ENCODE measurements at regions not wholly inside any gene's neighbourhood (a gene's known extent, or its start where the extent isn't known, plus 50 kb on each side); places are given as distances from the start of the nearest gene placed in this dataset.

GRCh38 chr3:59116233-59116537 lies 66.4 kb upstream of the CFAP20DC start:
- ATAC-seq = no peak
- TF ChIP-seq TP53 (CRISPR knock-in tag; IDR thresholded peaks at IDR 0.05) (no peak), USF2 (IDR thresholded peaks at IDR 0.05) (no peak), ZNF302 (CRISPR knock-in tag; IDR thresholded peaks at IDR 0.05) (no peak), EHF (CRISPR knock-in tag; IDR thresholded peaks at IDR 0.05) (no peak), NFE2L2 (conservative IDR thresholded peaks at IDR 0.05; ENCODE audit: low read length) (no peak), ATOH8 (CRISPR knock-in tag; IDR thresholded peaks at IDR 0.05; ENCODE audit: low read depth) (no peak), MAX (IDR thresholded peaks at IDR 0.05) (no peak), CHD4 (IDR thresholded peaks at IDR 0.05; ENCODE audit: borderline replicate concordance) (no peak), NR3C1 (IDR thresholded peaks at IDR 0.05) (no peak), RCOR1 (IDR thresholded peaks at IDR 0.05; ENCODE audit: low read depth, low read length) (no peak), MAFK (IDR thresholded peaks at IDR 0.05; ENCODE audit: partially characterized antibody) (no peak), MAZ (IDR thresholded peaks at IDR 0.05; ENCODE audit: borderline replicate concordance, low read depth, low read length) (no peak), CEBPB (IDR thresholded peaks at IDR 0.05) (no peak)
- no peak overlapping the region for H3K4me2 ChIP-seq
- no peaks in the 10 kb centered on the region for H3K4me1 ChIP-seq
- H3K9me3 ChIP-seq = no peaks in the 10 kb centered on the region
- ChIA-PET POLR2A (no interaction called here), CTCF (interaction anchor here (1.2 kb wide), 1 partner anchor 25 kb away, joined by 4 read pairs; no protein-coding TSS in a partner anchor)
- no peak overlapping the region for H3K4me3 ChIP-seq
- no peak for FAIRE-seq
- no peak for DNase-seq (ENCODE audit: low read depth in 1 of 2, low spot score in 1 of 2)
- WGBS (ENCODE audit: missing lambda C conversion rate) = 9% methylated on average over 2 of the region's 2 CpGs
- no peak overlapping the region for H3K27ac ChIP-seq

- ChIA-PET CTCF (interaction anchor here (1.2 kb wide), 1 partner anchor 25 kb away, joined by 4 read pairs; no protein-coding TSS in a partner anchor), POLR2A (no interaction called here)
- ATAC-seq = no peak
- H3K4me1 ChIP-seq = no peaks in the 10 kb centered on the region
- DNase-seq (ENCODE audit: low read depth in 1 of 2, low spot score in 1 of 2) = no peak
- H3K27ac ChIP-seq = no peak overlapping the region
- TF ChIP-seq MYC (IDR thresholded peaks at IDR 0.05; ENCODE audit: borderline replicate concordance, low read length) (no peak), TP53 (CRISPR knock-in tag; IDR thresholded peaks at IDR 0.05) (no peak), REST (IDR thresholded peaks at IDR 0.05) (no peak), RCOR1 (IDR thresholded peaks at IDR 0.05; ENCODE audit: low read depth, low read length) (no peak)
- no peak for FAIRE-seq
- no peak overlapping the region for H3K4me3 ChIP-seq
- no peaks in the 10 kb centered on the region for H3K9me3 ChIP-seq
- 0 out of 3 replicates have a peak overlapping the region, but pooled peaks have one; percentile 14 for H3K4me2 ChIP-seq
- 37% methylated on average over 8 of the region's 8 CpGs for WGBS (ENCODE audit: missing lambda C conversion rate)
Observed at GRCh38 chr3:59115364-59116232, 65.8 kb upstream of the CFAP20DC start.
